H1 (cell line): ENCODE measurements at regions not wholly inside any gene's neighbourhood (a gene's known extent, or its start where the extent isn't known, plus 50 kb on each side); places are given as distances from the start of the nearest gene placed in this dataset.

Experiments
- CHD2 ChIP-seq: IDR thresholded peaks from 2 replicates; pipeline ENCODE4 v1.6.1; 2012; ENCODE audit warnings: low read length, improper control_type of control experiment
- EZH2 ChIP-seq: fragments of 200-600 bp; sonication (generic); IDR thresholded peaks from 2 replicates; pipeline ENCODE4 v1.7.1; 2012; ENCODE audit warnings: low read depth, mild to moderate bottlenecking, moderate library complexity, low read length, inconsistent platforms; ENCODE audit not compliant: severe bottlenecking
- GABPA ChIP-seq: IDR thresholded peaks from 2 replicates; pipeline ENCODE4 v1.6.1; 2011; ENCODE audit warnings: mild to moderate bottlenecking, low read length, moderate library complexity, borderline replicate concordance; ENCODE audit not compliant: insufficient read depth
- NRF1 ChIP-seq: IDR thresholded peaks from 2 replicates; pipeline ENCODE4 v1.6.1; 2011; ENCODE audit warnings: mild to moderate bottlenecking, low read depth, low read length, improper control_type of control experiment
- POLR2A ChIP-seq, 2 experiments: IDR thresholded peaks; 1 replicate in 1 of 2; 2 replicates in 1 of 2; pipeline ENCODE4 v1.6.1; 2011; ENCODE audit warnings: low read depth in 2 of 2, low read length in 2 of 2, mild to moderate bottlenecking in 2 of 2; ENCODE audit errors: control extremely low read depth in 1 of 2
- POLR2AphosphoS5 ChIP-seq: IDR thresholded peaks from 2 replicates; pipeline ENCODE4 v1.6.1; 2011; ENCODE audit warnings: low read depth, low read length
- RAD21 ChIP-seq, 2 experiments: IDR thresholded peaks in 1 of 2; conservative IDR thresholded peaks in 1 of 2; 2 replicates each; pipeline ENCODE4 v1.6.1; 2011; ENCODE audit warnings: low read depth in 2 of 2, low read length in 2 of 2, improper control_type of control experiment in 1 of 2, inconsistent platforms in 1 of 2, mild to moderate bottlenecking in 1 of 2, moderate library complexity in 1 of 2
- SP4 ChIP-seq: IDR thresholded peaks from 2 replicates; pipeline ENCODE4 v1.6.1; 2012; ENCODE audit warnings: low read length, inconsistent platforms
- TEAD4 ChIP-seq: IDR thresholded peaks from 2 replicates; pipeline ENCODE4 v1.6.1; 2012; ENCODE audit warnings: low read depth, low read length, inconsistent platforms, mixed read lengths
- TF ChIP-seq, protein P1 (sequence below), 3 experiments: IDR thresholded peaks; 1 replicate in 2 of 3; 2 replicates in 1 of 3; pipeline versions ENCODE4 v1.5.1 to v1.6.1; 2011; ENCODE audit warnings: low read length in 3 of 3, mild to moderate bottlenecking in 3 of 3, inconsistent platforms in 2 of 3, low read depth in 1 of 3, moderate library complexity in 1 of 3; ENCODE audit not compliant: insufficient read depth in 1 of 3; ENCODE audit errors: control extremely low read depth in 1 of 3
- TF ChIP-seq, protein P2 (sequence below): IDR thresholded peaks from 2 replicates; pipeline ENCODE4 v1.6.1; 2011; ENCODE audit warnings: low read depth, mild to moderate bottlenecking, low read length; ENCODE audit not compliant: insufficient read depth

DNA sequence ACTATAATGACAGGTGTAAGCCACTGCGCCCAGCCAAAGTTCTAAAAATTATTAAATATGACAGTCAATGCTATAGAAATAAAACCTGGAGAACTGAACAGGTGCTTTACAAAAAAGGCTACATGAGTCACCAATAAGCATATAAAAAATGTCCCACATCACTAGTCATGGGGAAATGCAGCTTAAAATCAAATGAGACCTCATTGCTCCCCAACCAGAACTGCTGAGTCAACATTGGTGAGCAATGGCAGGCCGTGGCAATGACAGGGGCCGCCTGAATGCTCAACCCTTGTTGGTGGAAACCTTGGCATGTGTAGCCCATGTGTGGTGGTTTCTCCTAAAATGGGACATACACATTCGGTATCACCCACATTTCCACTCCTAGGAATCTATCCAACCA lies 352.3 kb upstream of the KLF6 start:
- no peak for TF ChIP-seq RAD21 (IDR thresholded peaks at IDR 0.05 in 1 of 2, conservative IDR thresholded peaks at IDR 0.05 in 1 of 2; ENCODE audit: low read depth in 2 of 2, low read length in 2 of 2)
- no peak for TF ChIP-seq TEAD4
- TF ChIP-seq, protein P1, sequence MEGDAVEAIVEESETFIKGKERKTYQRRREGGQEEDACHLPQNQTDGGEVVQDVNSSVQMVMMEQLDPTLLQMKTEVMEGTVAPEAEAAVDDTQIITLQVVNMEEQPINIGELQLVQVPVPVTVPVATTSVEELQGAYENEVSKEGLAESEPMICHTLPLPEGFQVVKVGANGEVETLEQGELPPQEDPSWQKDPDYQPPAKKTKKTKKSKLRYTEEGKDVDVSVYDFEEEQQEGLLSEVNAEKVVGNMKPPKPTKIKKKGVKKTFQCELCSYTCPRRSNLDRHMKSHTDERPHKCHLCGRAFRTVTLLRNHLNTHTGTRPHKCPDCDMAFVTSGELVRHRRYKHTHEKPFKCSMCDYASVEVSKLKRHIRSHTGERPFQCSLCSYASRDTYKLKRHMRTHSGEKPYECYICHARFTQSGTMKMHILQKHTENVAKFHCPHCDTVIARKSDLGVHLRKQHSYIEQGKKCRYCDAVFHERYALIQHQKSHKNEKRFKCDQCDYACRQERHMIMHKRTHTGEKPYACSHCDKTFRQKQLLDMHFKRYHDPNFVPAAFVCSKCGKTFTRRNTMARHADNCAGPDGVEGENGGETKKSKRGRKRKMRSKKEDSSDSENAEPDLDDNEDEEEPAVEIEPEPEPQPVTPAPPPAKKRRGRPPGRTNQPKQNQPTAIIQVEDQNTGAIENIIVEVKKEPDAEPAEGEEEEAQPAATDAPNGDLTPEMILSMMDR (IDR thresholded peaks at IDR 0.05; ENCODE audit: control extremely low read depth in 1 of 3, insufficient read depth in 1 of 3, low read depth in 1 of 3, low read length in 3 of 3) = no peak
- no peak for TF ChIP-seq EZH2
- TF ChIP-seq POLR2AphosphoS5 = no peak
- TF ChIP-seq POLR2A (IDR thresholded peaks at IDR 0.05; ENCODE audit: control extremely low read depth in 1 of 2, low read depth in 2 of 2, low read length in 2 of 2) = no peak
- TF ChIP-seq CHD2 = no peak
- no peak for TF ChIP-seq NRF1
- TF ChIP-seq, protein P2, sequence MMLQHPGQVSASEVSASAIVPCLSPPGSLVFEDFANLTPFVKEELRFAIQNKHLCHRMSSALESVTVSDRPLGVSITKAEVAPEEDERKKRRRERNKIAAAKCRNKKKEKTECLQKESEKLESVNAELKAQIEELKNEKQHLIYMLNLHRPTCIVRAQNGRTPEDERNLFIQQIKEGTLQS = no peak
- no peak for TF ChIP-seq GABPA
- no peak for TF ChIP-seq SP4
